Smooth muscle cell (in vitro differentiated cells): ENCODE measurements at regions not wholly inside any gene's neighbourhood (a gene's known extent, or its start where the extent isn't known, plus 50 kb on each side); places are given as distances from the start of the nearest gene placed in this dataset.

ENCODE experiments used
- DNase-seq: peaks from one replicate; lab custom pipeline; 2025; ENCODE audit not compliant: unreplicated experiment; lab: John Stamatoyannopoulos, UW
- H2AFZ ChIP-seq: fragments of 200-600 bp; sonication (generic); 2 replicates; pipeline ENCODE4 v1.6.0; 2016; ENCODE audit warnings: antibody characterized with exemption, low read depth, mild to moderate bottlenecking
- H3F3A ChIP-seq: fragments of 200-600 bp; sonication (generic); 2 replicates; pipeline ENCODE4 v1.6.0; 2017; ENCODE audit warnings: antibody characterized with exemption, low read depth
- H3K27ac ChIP-seq: fragments of 200-600 bp; sonication (generic); 2 replicates; pipeline ENCODE4 v1.5.1; 2016; ENCODE audit warnings: low read depth, mild to moderate bottlenecking
- H3K27me3 ChIP-seq: fragments of 200-600 bp; sonication (generic); 2 replicates; pipeline ENCODE4 v1.6.1; 2016; ENCODE audit warnings: low read depth, mild to moderate bottlenecking
- H3K36me3 ChIP-seq: fragments of 200-600 bp; sonication (generic); 2 replicates; pipeline ENCODE4 v1.5.1; 2016; ENCODE audit warnings: low read depth
- H3K4me1 ChIP-seq: fragments of 200-600 bp; sonication (generic); 2 replicates; pipeline ENCODE4 v1.5.1; 2016; ENCODE audit warnings: low read depth
- H3K4me2 ChIP-seq: fragments of 200-600 bp; sonication (generic); 2 replicates; pipeline ENCODE4 v1.6.0; 2016; ENCODE audit warnings: mild to moderate bottlenecking
- H3K4me3 ChIP-seq: fragments of 200-600 bp; sonication (generic); 2 replicates; pipeline ENCODE4 v1.5.1; 2016; ENCODE audit warnings: mild to moderate bottlenecking
- H3K79me2 ChIP-seq: fragments of 200-600 bp; sonication (generic); 2 replicates; pipeline ENCODE4 v1.6.0; 2016; ENCODE audit warnings: low read depth, mild to moderate bottlenecking
- H3K9ac ChIP-seq: fragments of 200-600 bp; sonication (generic); 2 replicates; pipeline ENCODE4 v1.6.0; 2016; ENCODE audit warnings: low read depth
- H3K9me3 ChIP-seq: fragments of 200-600 bp; sonication (generic); replicated peaks from 2 replicates; pipeline ENCODE4 v1.5.1; 2016; ENCODE audit warnings: low read depth
- H4K20me1 ChIP-seq: fragments of 200-600 bp; sonication (generic); 2 replicates; pipeline ENCODE4 v1.6.0; 2016; ENCODE audit warnings: low read depth
- WGBS: methylation state at CpG from one replicate; pipeline ENCODE4 v1.1.7; 2016; ENCODE audit warnings: low lambda C conversion rate; 5-methylcytosine and 5-hydroxymethylcytosine counted together
- TF ChIP-seq, protein P1 (sequence below): fragments of 200-600 bp; sonication (generic); IDR thresholded peaks from 2 replicates; pipeline ENCODE4 v1.5.1; 2017; ENCODE audit warnings: borderline replicate concordance, mild to moderate bottlenecking, antibody characterized with exemption; ENCODE audit not compliant: insufficient read depth, poor library complexity, severe bottlenecking

- Histone ChIP-seq H3K27me3 (no peaks in the 10 kb centered on the region), H3K4me3 (no peak overlapping the region), H3K79me2 (no peaks in the 10 kb centered on the region), H2AFZ (no peak overlapping the region), H3K27ac (no peak overlapping the region), H3K4me2 (no peak overlapping the region), H3K36me3 (no peaks in the 10 kb centered on the region), H4K20me1 (no peaks in the 10 kb centered on the region), H3K9ac (no peak overlapping the region), H3F3A (no peaks in the 10 kb centered on the region), H3K9me3 (no peaks in the 10 kb centered on the region), H3K4me1 (no peaks in the 10 kb centered on the region)
- TF ChIP-seq, protein P1, sequence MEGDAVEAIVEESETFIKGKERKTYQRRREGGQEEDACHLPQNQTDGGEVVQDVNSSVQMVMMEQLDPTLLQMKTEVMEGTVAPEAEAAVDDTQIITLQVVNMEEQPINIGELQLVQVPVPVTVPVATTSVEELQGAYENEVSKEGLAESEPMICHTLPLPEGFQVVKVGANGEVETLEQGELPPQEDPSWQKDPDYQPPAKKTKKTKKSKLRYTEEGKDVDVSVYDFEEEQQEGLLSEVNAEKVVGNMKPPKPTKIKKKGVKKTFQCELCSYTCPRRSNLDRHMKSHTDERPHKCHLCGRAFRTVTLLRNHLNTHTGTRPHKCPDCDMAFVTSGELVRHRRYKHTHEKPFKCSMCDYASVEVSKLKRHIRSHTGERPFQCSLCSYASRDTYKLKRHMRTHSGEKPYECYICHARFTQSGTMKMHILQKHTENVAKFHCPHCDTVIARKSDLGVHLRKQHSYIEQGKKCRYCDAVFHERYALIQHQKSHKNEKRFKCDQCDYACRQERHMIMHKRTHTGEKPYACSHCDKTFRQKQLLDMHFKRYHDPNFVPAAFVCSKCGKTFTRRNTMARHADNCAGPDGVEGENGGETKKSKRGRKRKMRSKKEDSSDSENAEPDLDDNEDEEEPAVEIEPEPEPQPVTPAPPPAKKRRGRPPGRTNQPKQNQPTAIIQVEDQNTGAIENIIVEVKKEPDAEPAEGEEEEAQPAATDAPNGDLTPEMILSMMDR = no peak
- DNase-seq = no peak
- WGBS = 88% methylated on average over 1 of the region's 1 CpG
Observed at GRCh38 chr14:30345511-30345910, 213.4 kb upstream of the G2E3 start.

- no peaks in the 10 kb centered on the region for H4K20me1 ChIP-seq
Observed at GRCh38 chr14:30348445-30348844, 210.5 kb upstream of the G2E3 start.

GRCh38 chr14:30349520-30349919 is 209.4 kb upstream of the G2E3 start:
- H3K79me2 ChIP-seq = no peaks in the 10 kb centered on the region
- no peak overlapping the region for H3K27ac ChIP-seq
- H3K4me2 ChIP-seq = no peak overlapping the region
- no peaks in the 10 kb centered on the region for H3K27me3 ChIP-seq
- H3K4me3 ChIP-seq = no peak overlapping the region
- H3F3A ChIP-seq = no peaks in the 10 kb centered on the region
- H3K9ac ChIP-seq = no peak overlapping the region
- H3K36me3 ChIP-seq = no peaks in the 10 kb centered on the region
- H4K20me1 ChIP-seq = no peaks in the 10 kb centered on the region
- 89% methylated on average over 3 of the region's 3 CpGs for WGBS
- no peaks in the 10 kb centered on the region for H3K4me1 ChIP-seq
- H3K9me3 ChIP-seq = no peaks in the 10 kb centered on the region
- DNase-seq = no peak
- H2AFZ ChIP-seq = no peak overlapping the region
- TF ChIP-seq, protein P1 = no peak

More at GRCh38 chr14:30348445-30348844, 210.5 kb upstream of the G2E3 start:
- Histone ChIP-seq H3K4me2 (no peak overlapping the region), H3K9ac (no peak overlapping the region), H3F3A (no peaks in the 10 kb centered on the region), H2AFZ (no peak overlapping the region), H3K9me3 (no peaks in the 10 kb centered on the region), H3K4me3 (no peak overlapping the region), H3K27me3 (no peaks in the 10 kb centered on the region), H3K27ac (no peak overlapping the region), H3K79me2 (no peaks in the 10 kb centered on the region), H3K36me3 (no peaks in the 10 kb centered on the region), H3K4me1 (no peaks in the 10 kb centered on the region)
- DNase-seq = no peak
- TF ChIP-seq, protein P1 = no peak
- 94% methylated on average over 2 of the region's 2 CpGs for WGBS

- Histone ChIP-seq H3K4me3 (no peak overlapping the region), H3K4me2 (no peak overlapping the region), H2AFZ (no peak overlapping the region), H3K4me1 (peaks cover 6% of the 10 kb centered on the region), H3F3A (no peaks in the 10 kb centered on the region), H4K20me1 (no peaks in the 10 kb centered on the region), H3K27ac (no peak overlapping the region), H3K9me3 (no peaks in the 10 kb centered on the region), H3K79me2 (no peaks in the 10 kb centered on the region), H3K9ac (no peak overlapping the region), H3K36me3 (no peaks in the 10 kb centered on the region), H3K27me3 (peaks cover 4% of the 10 kb centered on the region)
- 90% methylated on average over 1 of the region's 1 CpG for WGBS
- no peak for DNase-seq
- TF ChIP-seq, protein P1 = no peak
Observed at GRCh38 chr14:30354439-30354838, 204.5 kb upstream of the G2E3 start.
